IMR-90 (cell line): ENCODE measurements at regions not wholly inside any gene's neighbourhood (a gene's known extent, or its start where the extent isn't known, plus 50 kb on each side); places are given as distances from the start of the nearest gene placed in this dataset.

ENCODE experiments used
- ATAC-seq: fragments of 200-7000 bp; cut with Tn5 transposase; 2 replicates; pipeline ENCODE4 v1.9.1; 2020; ENCODE audit warnings: low read depth, mild to moderate bottlenecking, moderate library complexity
- BruUV-seq: library from RNA; stranded (reverse); fragments of 400-500 nt; replicated peaks from 2 replicates; lab custom pipeline; 2021; lab: Mats Ljungman, UMichigan
- CTCF ChIA-PET: fragments of 300-600 bp; formaldehyde crosslinking; extraction: SDS; loops from one replicate; lab custom pipeline; 2021; ENCODE audit warnings: antibody characterized with exemption; lab: Yijun Ruan, JAX
- POLR2A ChIA-PET: fragments of 300-600 bp; sonication (Branson Sonifier 250); formaldehyde crosslinking; loops from one replicate; lab custom pipeline; 2022; ENCODE audit warnings: antibody characterized with exemption; ENCODE audit not compliant: unreplicated experiment; lab: Charles Lee
- DNase-seq: peaks from one replicate; pipeline ENCODE4 v3.0.0; 2013
- H2AFZ ChIP-seq: replicated peaks from 2 replicates; pipeline ENCODE3; 2013; ENCODE audit warnings: low read length, mild to moderate bottlenecking; ENCODE audit not compliant: poor library complexity
- H2AK5ac ChIP-seq: 2 replicates; pipeline ENCODE4 v1.6.1; 2013; ENCODE audit warnings: low read depth, low read length, inconsistent platforms
- H2AK9ac ChIP-seq: replicated peaks from 2 replicates; pipeline ENCODE3; 2013; ENCODE audit warnings: mild to moderate bottlenecking, low read depth, low read length, moderate library complexity; ENCODE audit not compliant: poor library complexity
- H2BK120ac ChIP-seq: 2 replicates; pipeline ENCODE4 v1.6.1; 2013; ENCODE audit warnings: low read depth, low read length, inconsistent platforms
- H2BK15ac ChIP-seq: 3 replicates; pipeline ENCODE4 v1.6.1; 2013; ENCODE audit warnings: low read depth, low read length, inconsistent platforms
- H2BK20ac ChIP-seq: 2 replicates; pipeline ENCODE4 v1.6.1; 2013; ENCODE audit warnings: low read depth, mild to moderate bottlenecking, inconsistent platforms, low read length, moderate library complexity
- H2BK5ac ChIP-seq: 2 replicates; pipeline ENCODE4 v1.6.1; 2013; ENCODE audit warnings: mild to moderate bottlenecking, low read depth, low read length, inconsistent platforms; ENCODE audit not compliant: poor library complexity, severe bottlenecking
- H3K14ac ChIP-seq: replicated peaks from 2 replicates; pipeline ENCODE4 v1.6.1; 2013; ENCODE audit warnings: low read depth, low read length, inconsistent platforms
- H3K18ac ChIP-seq: 2 replicates; pipeline ENCODE4 v1.6.1; 2013; ENCODE audit warnings: low read depth, low read length, control low read depth
- H3K23ac ChIP-seq: 2 replicates; pipeline ENCODE4 v1.6.1; 2013; ENCODE audit warnings: low read depth, low read length, inconsistent platforms
- H3K27ac ChIP-seq: 2 replicates; pipeline ENCODE4 v1.5.1; 2013; ENCODE audit warnings: mild to moderate bottlenecking, control low read depth, low read length; ENCODE audit not compliant: insufficient read depth
- H3K27me3 ChIP-seq: 2 replicates; pipeline ENCODE4 v1.6.1; 2013; ENCODE audit warnings: low read length; ENCODE audit not compliant: control insufficient read depth, insufficient read depth
- H3K36me3 ChIP-seq: 2 replicates; pipeline ENCODE4 v1.6.1; 2013; ENCODE audit warnings: low read length, mixed read lengths; ENCODE audit not compliant: control insufficient read depth, insufficient read depth
- H3K4ac ChIP-seq: 2 replicates; pipeline ENCODE4 v1.6.1; 2013; ENCODE audit warnings: low read depth, low read length, inconsistent platforms
- H3K4me1 ChIP-seq: 2 replicates; pipeline ENCODE4 v1.6.1; 2013; ENCODE audit warnings: low read length, mixed read lengths; ENCODE audit not compliant: control insufficient read depth, insufficient read depth
- H3K4me2 ChIP-seq: 2 replicates; pipeline ENCODE4 v1.6.1; 2013; ENCODE audit warnings: low read depth, mild to moderate bottlenecking, control low read depth, low read length, moderate library complexity
- H3K4me3 ChIP-seq: 2 replicates; pipeline ENCODE4 v1.5.1; 2013; ENCODE audit warnings: low read depth, mild to moderate bottlenecking, control low read depth, low read length, moderate library complexity; ENCODE audit not compliant: insufficient read depth
- H3K56ac ChIP-seq: 2 replicates; pipeline ENCODE4 v1.6.1; 2013; ENCODE audit warnings: low read length, inconsistent platforms; ENCODE audit not compliant: insufficient read depth; ENCODE audit errors: extremely low read depth
- H3K79me1 ChIP-seq, 2 experiments: 2 replicates each; pipeline ENCODE4 v1.6.1; 2013; ENCODE audit warnings: low read length in 2 of 2, inconsistent platforms in 1 of 2, low read depth in 1 of 2
- H3K9ac ChIP-seq: 2 replicates; pipeline ENCODE4 v1.6.1; 2013; ENCODE audit warnings: low read depth, low read length, control low read depth
- H3K9me1 ChIP-seq: 2 replicates; pipeline ENCODE4 v1.6.1; 2013; ENCODE audit warnings: low read length, inconsistent platforms; ENCODE audit not compliant: insufficient read depth
- H3K9me3 ChIP-seq: 2 replicates; pipeline ENCODE4 v1.6.1; 2013; ENCODE audit warnings: low read length; ENCODE audit not compliant: control insufficient read depth, insufficient read depth
- H4K20me1 ChIP-seq: 2 replicates; pipeline ENCODE4 v1.6.1; 2013; ENCODE audit warnings: low read length, inconsistent platforms; ENCODE audit not compliant: insufficient read depth
- H4K5ac ChIP-seq: 2 replicates; pipeline ENCODE4 v1.6.1; 2013; ENCODE audit warnings: mild to moderate bottlenecking, low read depth, low read length, control low read depth
- H4K8ac ChIP-seq, 2 experiments: 2 replicates each; pipeline ENCODE4 v1.6.1; 2013; ENCODE audit warnings: low read depth in 2 of 2, low read length in 2 of 2, control low read depth in 1 of 2, inconsistent platforms in 1 of 2
- H4K91ac ChIP-seq: 2 replicates; pipeline ENCODE4 v1.6.1; 2013; ENCODE audit warnings: low read depth, low read length, inconsistent platforms; ENCODE audit not compliant: insufficient read depth
- BHLHE40 ChIP-seq: fragments of 150-350 bp; IDR thresholded peaks from 2 replicates; pipeline ENCODE4 v1.6.1; 2016; ENCODE audit warnings: mild to moderate bottlenecking, low read depth, low read length
- RAD21 ChIP-seq: IDR thresholded peaks from 2 replicates; pipeline ENCODE4 v1.6.1; 2012; ENCODE audit warnings: low read length, improper control_type of control experiment
- WGBS, 2 experiments: methylation state at CpG; one replicate each; pipeline versions ENCODE4 v1.1.5 to v1.1.7; 2013; ENCODE audit warnings: missing lambda C conversion rate in 2 of 2; ENCODE audit not compliant: insufficient read length in 1 of 2; ENCODE audit errors: extremely low coverage in 2 of 2; 5-methylcytosine and 5-hydroxymethylcytosine counted together
- dilution Hi-C: fragments of 300-500 bp; cut with HindIII; formaldehyde crosslinking; loops from one replicate; pipeline ENCODE4 v1.14.3; 2018; ENCODE audit warnings: low sequenced_read_pairs; ENCODE audit not compliant: unreplicated experiment
- in situ Hi-C: fragments of 300-500 bp; cut with MboI; formaldehyde crosslinking; loops from 3 replicates; pipeline ENCODE4 v1.14.3; 2019; ENCODE audit warnings: low sequenced_read_pairs, inconsistent platforms, mixed read lengths
- intact Hi-C: fragments of 100-400 bp; cut with micrococcal nuclease; formaldehyde crosslinking; loops from 2 replicates; pipeline ENCODE4 v1.10.0; 2022

- no peak for TF ChIP-seq BHLHE40
Observed at GRCh38 chr3:109784852-109785631, 447.7 kb upstream of the DPPA4 start (continued).

GRCh38 chr3:109803274-109803673 is 465.9 kb upstream of the DPPA4 start:
- no peaks in the 10 kb centered on the region for H3K79me1 ChIP-seq
- H4K5ac ChIP-seq: no peak overlapping the region
- no peak overlapping the region for H4K91ac ChIP-seq
- peaks cover 3% of the 10 kb centered on the region; the same call in 1 of the 2 replicates for H3K4me1 ChIP-seq
- no peak overlapping the region for H2AFZ ChIP-seq
- no peak overlapping the region for H3K14ac ChIP-seq
- H3K36me3 ChIP-seq: no peaks in the 10 kb centered on the region
- no peak overlapping the region for H3K23ac ChIP-seq
- H2AK9ac ChIP-seq: no peak overlapping the region
- dilution Hi-C loops (no loop called here), intact Hi-C loops (no loop called here), in situ Hi-C loops (no loop called here)
- no peaks in the 10 kb centered on the region for H3K9me3 ChIP-seq
- no peak overlapping the region for H2BK5ac ChIP-seq
- no peak overlapping the region for H3K4me3 ChIP-seq
- WGBS, 2 experiments: no CpG with 5 or more reads among the region's 6 CpGs
- H3K9me1 ChIP-seq: 0 out of 2 replicates have a peak, but pooled peaks cover 2% of the 10 kb centered on the region
- H2BK120ac ChIP-seq: no peak overlapping the region
- no peak overlapping the region for H3K9ac ChIP-seq
- no peak overlapping the region for H3K56ac ChIP-seq
- H4K20me1 ChIP-seq: no peaks in the 10 kb centered on the region
- no peak overlapping the region for H4K8ac ChIP-seq
- H3K18ac ChIP-seq: no peak overlapping the region
- H3K4me2 ChIP-seq: no peak overlapping the region
- ChIA-PET CTCF (no interaction called here), POLR2A (no interaction called here)
- DNase-seq: no peak
- no peak overlapping the region for H3K27ac ChIP-seq
- no peak for ATAC-seq
- no peak overlapping the region for H2BK20ac ChIP-seq
- no peaks in the 10 kb centered on the region for H3K27me3 ChIP-seq
- no peak overlapping the region for H3K4ac ChIP-seq
- H2BK15ac ChIP-seq: no peak overlapping the region
- H2AK5ac ChIP-seq: no peak overlapping the region
- TF ChIP-seq RAD21: no peak
- BruUV-seq: no TSS peak
